ENCODE measurements at regions not wholly inside any gene's neighbourhood (a gene's known extent, or its start where the extent isn't known, plus 50 kb on each side); places are given as distances from the start of the nearest gene placed in this dataset.

GRCh38 chr6:120873125-120873865 lies 461.0 kb downstream of the TBC1D32 start:
- no peak overlapping the region for H3K27ac ChIP-seq (ENCODE audit: low read length)
- H3K9me3 ChIP-seq (ENCODE audit: control insufficient read depth, low read depth, low read length) = no peaks in the 10 kb centered on the region
- H3K4me3 ChIP-seq (ENCODE audit: low read length) = no peak overlapping the region
- no peaks in the 10 kb centered on the region for H3K4me1 ChIP-seq (ENCODE audit: control insufficient read depth, low read depth, low read length)
- H3K27me3 ChIP-seq (ENCODE audit: control insufficient read depth, insufficient read depth, low read length) = no peaks in the 10 kb centered on the region
- no peak overlapping the region for H3K9ac ChIP-seq (ENCODE audit: low read length)
- no peaks in the 10 kb centered on the region for H3K36me3 ChIP-seq (ENCODE audit: control insufficient read depth, low read depth, low read length)

GRCh38 chr6:120872262-120872578 lies 462.1 kb downstream of the TBC1D32 start:
- H3K27me3 ChIP-seq (ENCODE audit: control insufficient read depth, insufficient read depth, low read length) = no peaks in the 10 kb centered on the region
- no peak overlapping the region for H3K27ac ChIP-seq (ENCODE audit: low read length)
- H3K4me3 ChIP-seq (ENCODE audit: low read length) = no peak overlapping the region
- H3K36me3 ChIP-seq (ENCODE audit: control insufficient read depth, low read depth, low read length) = no peaks in the 10 kb centered on the region
- no peak overlapping the region for H3K9ac ChIP-seq (ENCODE audit: low read length)
- H3K4me1 ChIP-seq (ENCODE audit: control insufficient read depth, low read depth, low read length) = no peaks in the 10 kb centered on the region
- H3K9me3 ChIP-seq (ENCODE audit: control insufficient read depth, low read depth, low read length) = no peaks in the 10 kb centered on the region

GRCh38 chr6:120871416-120872261 lies 462.6 kb downstream of the TBC1D32 start:
- Histone ChIP-seq H3K9me3 (ENCODE audit: control insufficient read depth, low read depth, low read length) (no peaks in the 10 kb centered on the region), H3K27me3 (ENCODE audit: control insufficient read depth, insufficient read depth, low read length) (no peaks in the 10 kb centered on the region), H3K4me3 (ENCODE audit: low read length) (no peak overlapping the region), H3K27ac (ENCODE audit: low read length) (no peak overlapping the region), H3K36me3 (ENCODE audit: control insufficient read depth, low read depth, low read length) (no peaks in the 10 kb centered on the region), H3K9ac (ENCODE audit: low read length) (no peak overlapping the region), H3K4me1 (ENCODE audit: control insufficient read depth, low read depth, low read length) (no peaks in the 10 kb centered on the region)

- Histone ChIP-seq H3K27me3 (ENCODE audit: control insufficient read depth, insufficient read depth, low read length) (no peaks in the 10 kb centered on the region), H3K27ac (ENCODE audit: low read length) (no peak overlapping the region), H3K4me1 (ENCODE audit: control insufficient read depth, low read depth, low read length) (no peaks in the 10 kb centered on the region), H3K9me3 (ENCODE audit: control insufficient read depth, low read depth, low read length) (no peaks in the 10 kb centered on the region), H3K4me3 (ENCODE audit: low read length) (no peak overlapping the region), H3K9ac (ENCODE audit: low read length) (no peak overlapping the region), H3K36me3 (ENCODE audit: control insufficient read depth, low read depth, low read length) (no peaks in the 10 kb centered on the region)
Observed at GRCh38 chr6:120869397-120869796, 464.9 kb downstream of the TBC1D32 start.

DNA sequence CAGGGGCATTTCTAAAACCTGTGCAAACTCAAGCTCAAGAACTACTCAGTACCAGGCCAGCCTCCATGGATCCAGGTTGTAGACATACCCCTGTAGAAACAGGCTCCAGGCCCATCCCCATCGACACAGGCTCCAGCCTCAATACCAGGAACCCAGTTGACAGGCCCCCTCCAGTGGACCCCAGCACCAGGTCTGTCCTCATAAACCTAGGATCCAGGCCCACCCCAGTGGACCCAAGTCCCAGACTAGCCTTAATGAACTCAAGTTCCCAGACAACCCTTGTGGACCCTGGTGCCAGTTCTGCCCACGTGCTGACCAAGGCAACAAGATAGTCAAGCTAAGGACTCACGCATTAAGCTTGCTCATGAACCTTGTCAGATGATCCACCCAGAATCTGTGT lies 476.9 kb downstream of the TBC1D32 start:
- H3K9ac ChIP-seq (ENCODE audit: low read length) = no peak overlapping the region
- H3K4me3 ChIP-seq (ENCODE audit: low read length) = no peak overlapping the region
- H3K36me3 ChIP-seq (ENCODE audit: control insufficient read depth, low read depth, low read length) = no peaks in the 10 kb centered on the region
- H3K4me1 ChIP-seq (ENCODE audit: control insufficient read depth, low read depth, low read length) = no peaks in the 10 kb centered on the region
- no peak overlapping the region for H3K27ac ChIP-seq (ENCODE audit: low read length)
- H3K27me3 ChIP-seq (ENCODE audit: control insufficient read depth, insufficient read depth, low read length) = no peaks in the 10 kb centered on the region
- no peaks in the 10 kb centered on the region for H3K9me3 ChIP-seq (ENCODE audit: control insufficient read depth, low read depth, low read length)

DNA sequence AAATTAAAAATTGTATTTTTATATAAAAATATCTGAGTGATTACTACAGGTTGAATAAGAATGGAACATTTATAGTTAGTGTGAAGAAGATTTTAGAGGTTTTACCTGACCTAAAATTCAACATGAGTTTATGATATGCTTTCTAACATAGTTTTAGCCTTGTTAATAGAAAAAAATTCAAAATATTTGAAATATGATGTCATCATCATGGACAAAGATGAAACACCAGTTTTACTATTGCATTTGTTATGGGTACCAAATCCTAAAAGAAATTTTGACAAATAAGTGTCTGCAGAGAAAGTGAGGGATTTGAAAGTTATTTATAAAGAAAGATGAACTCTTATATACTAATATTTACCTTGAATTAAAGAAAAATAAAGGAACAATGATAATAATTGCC lies 479.7 kb downstream of the TBC1D32 start:
- Histone ChIP-seq H3K9ac (ENCODE audit: low read length) (no peak overlapping the region), H3K4me1 (ENCODE audit: control insufficient read depth, low read depth, low read length) (no peaks in the 10 kb centered on the region), H3K27me3 (ENCODE audit: control insufficient read depth, insufficient read depth, low read length) (no peaks in the 10 kb centered on the region), H3K9me3 (ENCODE audit: control insufficient read depth, low read depth, low read length) (no peaks in the 10 kb centered on the region), H3K4me3 (ENCODE audit: low read length) (no peak overlapping the region), H3K27ac (ENCODE audit: low read length) (no peak overlapping the region), H3K36me3 (ENCODE audit: control insufficient read depth, low read depth, low read length) (no peaks in the 10 kb centered on the region)

DNA sequence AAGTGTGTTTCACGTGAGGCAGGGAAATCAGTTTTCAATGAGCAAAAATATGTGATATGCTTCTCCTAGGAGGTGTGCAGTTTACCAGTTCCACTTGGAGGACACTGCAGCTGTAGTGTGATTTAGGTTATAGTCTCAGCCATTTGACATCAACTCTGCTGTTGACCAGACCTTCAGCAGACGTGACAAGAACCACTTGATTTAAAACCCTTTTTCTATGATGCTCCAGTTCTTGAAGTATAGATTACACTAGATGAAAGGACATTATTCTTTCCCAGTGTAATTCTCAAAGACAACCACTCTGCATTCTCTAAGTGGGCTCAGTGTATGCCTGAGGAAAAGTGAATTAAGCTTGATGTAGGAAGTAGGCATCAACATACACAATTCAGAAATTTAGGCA lies 480.8 kb downstream of the TBC1D32 start:
- Histone ChIP-seq H3K27me3 (ENCODE audit: control insufficient read depth, insufficient read depth, low read length) (no peaks in the 10 kb centered on the region), H3K9ac (ENCODE audit: low read length) (no peak overlapping the region), H3K36me3 (ENCODE audit: control insufficient read depth, low read depth, low read length) (no peaks in the 10 kb centered on the region), H3K9me3 (ENCODE audit: control insufficient read depth, low read depth, low read length) (no peaks in the 10 kb centered on the region), H3K4me1 (ENCODE audit: control insufficient read depth, low read depth, low read length) (no peaks in the 10 kb centered on the region), H3K4me3 (ENCODE audit: low read length) (no peak overlapping the region), H3K27ac (ENCODE audit: low read length) (no peak overlapping the region)

DNA sequence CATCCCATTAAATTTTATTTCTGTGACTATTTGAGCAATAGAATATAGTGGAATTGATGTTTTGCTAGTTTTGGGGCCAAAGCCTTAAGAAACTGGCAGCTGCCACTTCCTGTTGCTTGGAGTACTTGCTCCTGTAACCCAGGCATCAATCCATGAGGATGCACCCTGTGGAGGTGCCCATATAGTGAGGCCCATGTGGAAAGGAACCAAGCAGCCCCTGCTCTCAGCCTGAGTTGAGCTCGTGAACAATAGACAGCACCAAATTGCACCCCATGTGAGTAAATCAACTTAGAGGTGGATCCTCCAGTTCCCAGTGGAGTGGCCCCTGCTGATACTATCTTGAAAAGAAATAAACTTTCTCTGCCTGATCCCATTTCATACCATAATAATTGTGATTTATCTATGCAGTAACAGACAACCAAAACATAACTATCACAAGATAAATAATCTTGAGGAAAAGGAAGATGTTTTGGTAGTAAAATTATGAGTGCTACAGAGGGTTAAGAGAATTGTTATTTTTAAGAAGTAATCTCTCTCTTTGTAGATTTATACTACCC lies 481.9 kb downstream of the TBC1D32 start:
- H3K9me3 ChIP-seq (ENCODE audit: control insufficient read depth, low read depth, low read length) = no peaks in the 10 kb centered on the region
- H3K9ac ChIP-seq (ENCODE audit: low read length) = no peak overlapping the region
- no peak overlapping the region for H3K27ac ChIP-seq (ENCODE audit: low read length)
- no peak overlapping the region for H3K4me3 ChIP-seq (ENCODE audit: low read length)
- H3K27me3 ChIP-seq (ENCODE audit: control insufficient read depth, insufficient read depth, low read length) = no peaks in the 10 kb centered on the region
- no peaks in the 10 kb centered on the region for H3K36me3 ChIP-seq (ENCODE audit: control insufficient read depth, low read depth, low read length)
- no peaks in the 10 kb centered on the region for H3K4me1 ChIP-seq (ENCODE audit: control insufficient read depth, low read depth, low read length)

- Histone ChIP-seq H3K4me1 (ENCODE audit: control insufficient read depth, low read depth, low read length) (no peaks in the 10 kb centered on the region), H3K4me3 (ENCODE audit: low read length) (no peak overlapping the region), H3K27me3 (ENCODE audit: control insufficient read depth, insufficient read depth, low read length) (no peaks in the 10 kb centered on the region), H3K9me3 (ENCODE audit: control insufficient read depth, low read depth, low read length) (no peaks in the 10 kb centered on the region), H3K36me3 (ENCODE audit: control insufficient read depth, low read depth, low read length) (no peaks in the 10 kb centered on the region), H3K9ac (ENCODE audit: low read length) (no peak overlapping the region), H3K27ac (ENCODE audit: low read length) (no peak overlapping the region)
Observed at GRCh38 chr6:120826253-120826652, 508.0 kb downstream of the TBC1D32 start.

DNA sequence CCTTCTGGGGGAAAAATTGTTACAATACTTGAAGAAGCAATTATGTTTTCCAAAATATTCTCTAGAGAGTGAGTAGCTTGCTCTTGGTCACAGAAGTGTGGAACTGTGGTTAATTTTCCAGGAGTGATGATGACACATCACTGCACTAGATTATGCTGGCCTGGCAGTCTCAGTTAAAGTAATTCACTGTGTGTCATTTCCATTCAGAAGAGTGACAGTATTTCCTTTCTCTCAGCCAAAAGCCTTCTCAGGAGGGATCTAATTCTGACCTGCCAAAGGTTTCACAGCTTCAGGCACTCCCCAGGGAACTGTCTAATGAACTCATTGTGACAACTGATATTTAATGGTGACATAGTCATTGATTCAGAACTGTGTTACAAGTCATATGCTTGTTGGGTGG lies 517.5 kb downstream of the TBC1D32 start:
- Histone ChIP-seq H3K9ac (ENCODE audit: low read length) (no peak overlapping the region), H3K9me3 (ENCODE audit: control insufficient read depth, low read depth, low read length) (no peaks in the 10 kb centered on the region), H3K36me3 (ENCODE audit: control insufficient read depth, low read depth, low read length) (no peaks in the 10 kb centered on the region), H3K27me3 (ENCODE audit: control insufficient read depth, insufficient read depth, low read length) (no peaks in the 10 kb centered on the region), H3K27ac (ENCODE audit: low read length) (no peak overlapping the region), H3K4me3 (ENCODE audit: low read length) (no peak overlapping the region), H3K4me1 (ENCODE audit: control insufficient read depth, low read depth, low read length) (no peaks in the 10 kb centered on the region)

DNA sequence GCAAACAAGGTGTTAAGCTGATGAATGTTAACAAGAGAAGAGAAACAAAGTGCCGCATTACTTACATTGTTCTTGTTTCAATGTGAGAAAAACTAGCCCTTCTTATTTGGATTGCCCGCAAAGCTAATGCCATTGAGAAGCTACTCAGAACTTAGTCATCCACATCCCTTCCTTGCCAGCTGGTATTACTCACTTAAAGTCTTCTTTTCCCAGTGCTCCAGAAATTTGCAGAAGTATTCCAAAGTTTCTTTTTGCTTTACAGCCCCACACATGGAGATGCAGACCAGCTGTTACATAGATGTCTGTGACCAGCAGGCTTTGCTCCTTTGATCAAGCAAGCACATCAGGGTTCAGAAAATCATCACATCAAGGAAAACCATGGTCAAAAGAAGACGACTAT lies 529.0 kb downstream of the TBC1D32 start:
- Histone ChIP-seq H3K27ac (ENCODE audit: low read length) (no peak overlapping the region), H3K4me3 (ENCODE audit: low read length) (no peak overlapping the region), H3K27me3 (ENCODE audit: control insufficient read depth, insufficient read depth, low read length) (no peaks in the 10 kb centered on the region), H3K9ac (ENCODE audit: low read length) (no peak overlapping the region), H3K36me3 (ENCODE audit: control insufficient read depth, low read depth, low read length) (no peaks in the 10 kb centered on the region), H3K9me3 (ENCODE audit: control insufficient read depth, low read depth, low read length) (peaks cover 2% of the 10 kb centered on the region), H3K4me1 (ENCODE audit: control insufficient read depth, low read depth, low read length) (no peaks in the 10 kb centered on the region)
